ENCODE measurements at regions not wholly inside any gene's neighbourhood (a gene's known extent, or its start where the extent isn't known, plus 50 kb on each side); places are given as distances from the start of the nearest gene placed in this dataset.

- no peak for DNase-seq
These were observed 360.9 kb upstream of the CBLB start for GRCh38 chr3:106229495-106230278.

GRCh38 chr3:106231086-106231485, 362.3 kb upstream of the CBLB start:
- DNase-seq = no peak

GRCh38 chr3:106232956-106233355, 364.1 kb upstream of the CBLB start:
- DNase-seq = no peak

- DNase-seq = no peak
These were observed 370.4 kb upstream of the CBLB start for GRCh38 chr3:106239195-106239697.

- no peak for DNase-seq
These were observed 372.8 kb upstream of the CBLB start for GRCh38 chr3:106241593-106241992.

GRCh38 chr3:106242781-106243180, 374.0 kb upstream of the CBLB start:
- no peak for DNase-seq

- DNase-seq = no peak
These were observed 376.6 kb upstream of the CBLB start for GRCh38 chr3:106245400-106245799.

- no peak for DNase-seq
These were observed 379.3 kb upstream of the CBLB start for GRCh38 chr3:106247902-106248684.

- DNase-seq = no peak
These were observed 380.3 kb upstream of the CBLB start for GRCh38 chr3:106249159-106249558.

- DNase-seq = no peak
These were observed 381.2 kb upstream of the CBLB start for GRCh38 chr3:106249981-106250380.

- DNase-seq = no peak
These were observed 382.5 kb upstream of the CBLB start for GRCh38 chr3:106251160-106251892.

- DNase-seq = no peak
These were observed 387.0 kb upstream of the CBLB start for GRCh38 chr3:106255870-106256248.

GRCh38 chr3:106256249-106256957, 387.6 kb upstream of the CBLB start:
- DNase-seq = no peak

GRCh38 chr3:106257172-106257571, 388.4 kb upstream of the CBLB start:
- no peak for DNase-seq

- DNase-seq = no peak
These were observed 392.6 kb upstream of the CBLB start for GRCh38 chr3:106261396-106261795.

- no peak for DNase-seq
These were observed 393.3 kb upstream of the CBLB start for GRCh38 chr3:106261915-106262683.

GRCh38 chr3:106263011-106263410, 394.2 kb upstream of the CBLB start:
- no peak for DNase-seq

- no peak for DNase-seq
These were observed 394.7 kb upstream of the CBLB start for GRCh38 chr3:106263546-106263945.

GRCh38 chr3:106265704-106266103, 396.9 kb upstream of the CBLB start:
- DNase-seq = no peak

- no peak for DNase-seq
These were observed 399.9 kb upstream of the CBLB start for GRCh38 chr3:106268696-106269095.

- no peak for DNase-seq
These were observed 403.5 kb upstream of the CBLB start for GRCh38 chr3:106272302-106272701.

GRCh38 chr3:106275592-106275991, 406.8 kb upstream of the CBLB start:
- DNase-seq = no peak

Data from NCI-H1092 treated with DMSO at 0.1 percent for 48 hours (cell line).